ENCODE measurements at regions not wholly inside any gene's neighbourhood (a gene's known extent, or its start where the extent isn't known, plus 50 kb on each side); places are given as distances from the start of the nearest gene placed in this dataset.
"Not testable (repeated sequence)": the region's sequence is repeated elsewhere in the genome, so short reads cannot be mapped to it uniquely, and the experiment has no call there.

DNA sequence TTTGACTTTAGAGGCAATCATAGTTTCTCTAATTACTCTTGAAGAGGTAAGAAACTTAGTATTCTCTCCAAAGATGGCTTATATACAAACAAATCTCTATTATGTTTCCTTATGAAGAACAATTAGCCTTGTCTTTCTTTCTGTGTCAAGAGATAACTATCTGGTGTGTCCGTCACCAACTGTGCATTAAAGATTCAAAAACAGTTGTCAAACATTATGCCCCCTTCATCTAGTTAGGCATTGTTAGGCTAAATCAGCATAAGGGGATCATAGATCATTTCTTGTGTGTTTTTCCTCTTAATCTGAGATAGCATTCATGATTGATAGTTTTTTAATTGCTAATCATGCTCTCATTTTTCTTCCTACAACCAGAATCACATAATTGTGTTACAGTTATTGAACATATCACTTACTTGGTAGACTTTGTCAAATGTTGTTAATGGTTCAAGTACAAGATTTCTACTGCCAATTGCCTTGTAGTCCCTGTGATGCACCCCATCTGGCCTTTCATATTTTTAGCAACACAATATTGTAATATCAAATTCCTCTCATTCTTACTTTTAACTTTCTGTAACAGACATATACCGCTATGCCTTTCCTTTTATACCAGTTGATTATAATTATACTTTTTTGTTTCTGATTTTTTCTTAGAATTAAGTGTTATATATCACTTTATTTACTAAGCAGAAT lies 612.7 kb downstream of the SLITRK6 start:
- no peak for DNase-seq

- no peak for DNase-seq
Observed at GRCh38 chr13:85174291-85174690, 624.9 kb downstream of the SLITRK6 start.

DNA sequence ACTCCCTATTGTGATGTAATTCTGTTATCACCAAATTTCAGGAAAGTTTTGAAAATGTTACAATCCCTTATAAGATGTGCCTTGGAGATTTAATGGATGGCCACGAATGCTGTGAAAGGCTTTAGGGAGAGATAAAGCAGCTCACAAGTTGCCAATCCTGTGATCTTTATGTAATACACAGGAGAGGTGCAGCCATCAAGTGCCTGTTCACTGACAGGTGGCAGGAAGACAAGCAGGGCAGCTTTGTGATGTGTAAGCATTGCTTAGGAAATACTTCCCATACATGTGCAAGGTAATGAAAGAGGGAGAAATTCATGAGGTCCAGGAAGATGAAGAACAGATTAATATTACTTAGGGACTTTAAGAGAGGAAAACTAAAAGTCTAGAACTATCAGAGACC lies 628.8 kb downstream of the SLITRK6 start:
- no peak for DNase-seq

DNA sequence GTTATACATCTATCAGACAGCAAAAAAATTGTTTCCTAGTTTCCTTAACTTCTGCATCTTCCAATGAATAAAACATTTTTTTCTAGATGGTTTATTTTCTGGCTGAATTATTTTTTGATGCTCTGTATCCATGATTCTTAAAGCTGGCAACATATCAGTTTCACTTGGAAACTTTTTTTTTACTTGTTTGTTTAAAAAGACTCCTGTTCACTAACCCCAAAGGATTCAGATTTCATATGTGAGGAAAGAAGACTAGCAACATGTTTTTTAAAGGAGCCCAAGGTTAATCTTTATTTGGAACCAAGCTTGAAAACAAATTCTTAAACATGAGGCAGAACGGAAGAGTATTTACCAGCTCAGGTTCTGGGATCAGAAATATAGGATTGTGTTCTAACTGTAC lies 632.3 kb downstream of the SLITRK6 start:
- no peak for DNase-seq

DNA sequence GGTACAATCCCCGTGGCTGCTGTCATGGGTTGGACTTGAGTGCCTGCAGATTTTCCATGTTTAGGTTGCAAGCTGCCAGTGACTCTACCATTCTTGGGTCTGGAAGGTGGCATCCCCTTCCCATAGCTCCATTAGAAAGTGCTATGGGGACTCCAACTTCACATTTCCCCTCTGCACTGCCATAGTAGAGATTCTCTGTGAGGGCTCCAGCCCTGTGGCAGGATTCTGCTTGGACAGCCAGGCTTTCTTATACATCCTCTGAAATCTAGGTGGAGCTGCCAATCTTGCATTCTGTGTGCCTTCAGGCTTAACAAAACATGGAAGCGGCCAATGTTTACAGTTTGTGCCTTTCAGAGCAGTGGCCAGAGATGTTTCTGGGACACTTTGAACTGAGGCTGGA lies 636.2 kb downstream of the SLITRK6 start:
- DNase-seq: no peak

GRCh38 chr13:85148009-85148408 lies 651.2 kb downstream of the SLITRK6 start:
- no peak for DNase-seq

DNA sequence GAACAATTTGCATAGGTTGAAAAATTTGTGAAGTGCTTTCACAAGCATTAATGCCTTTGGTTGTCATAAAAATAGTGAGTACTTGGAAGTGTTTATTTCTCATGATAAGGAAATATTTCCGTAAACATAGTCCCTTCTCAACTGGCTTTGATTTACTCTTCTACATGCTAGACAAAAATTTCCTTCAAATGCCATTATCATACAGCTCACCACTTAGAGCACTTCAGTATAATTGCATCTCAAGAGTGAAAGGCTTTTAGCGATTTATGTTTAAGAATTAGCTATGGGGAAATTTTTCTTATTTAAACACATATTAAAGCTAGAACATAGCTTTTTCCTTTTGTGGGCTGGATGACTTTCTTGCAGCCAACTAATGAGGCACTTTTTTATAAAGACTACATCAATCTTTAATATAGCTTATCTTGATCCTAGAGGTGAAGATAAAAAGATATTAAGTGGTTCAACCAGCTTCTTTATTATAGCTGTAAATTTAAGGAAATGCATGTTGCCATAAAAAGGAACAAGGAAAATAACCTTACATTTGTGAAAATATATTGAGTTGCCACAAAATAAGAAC lies 656.8 kb downstream of the SLITRK6 start:
- DNase-seq: no peak

DNA sequence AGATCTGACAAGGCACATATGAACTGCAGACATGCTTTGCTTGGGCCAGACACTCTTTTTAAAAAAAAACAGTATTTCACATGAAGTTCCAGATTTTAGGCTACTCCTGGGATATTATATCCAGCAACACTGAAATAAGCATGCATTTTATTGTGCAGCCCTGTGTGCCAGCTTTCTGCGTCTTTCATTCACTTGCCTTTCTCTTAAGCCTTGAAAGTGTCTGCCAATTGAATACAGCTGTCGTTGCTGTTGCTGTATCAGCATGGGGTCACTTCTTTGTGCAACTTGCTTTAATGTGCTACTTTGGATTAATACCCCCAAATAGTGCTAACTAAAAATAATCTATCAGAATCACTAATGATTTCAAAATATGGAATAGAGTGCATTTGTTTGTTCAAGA lies 657.8 kb downstream of the SLITRK6 start:
- DNase-seq: no peak

DNA sequence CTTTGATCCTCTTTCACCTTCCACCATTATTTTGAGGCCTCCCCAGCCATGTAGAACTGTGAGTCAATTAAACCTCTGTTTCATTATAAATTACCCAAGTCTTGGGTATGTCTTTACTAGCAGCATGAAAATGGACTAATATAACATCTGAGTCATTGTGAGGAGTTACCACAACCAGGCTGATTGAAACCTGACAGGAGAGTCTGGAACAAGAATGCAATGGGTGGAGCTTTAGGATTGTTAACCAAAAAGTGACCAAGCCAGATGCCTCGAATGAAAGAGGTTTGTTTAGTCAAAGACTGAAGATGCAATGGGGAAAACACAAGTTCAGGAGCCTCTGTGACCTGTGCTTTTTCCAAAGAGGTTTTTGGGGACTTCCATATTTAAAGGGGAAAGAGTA lies 659.0 kb downstream of the SLITRK6 start:
- DNase-seq: no peak

DNA sequence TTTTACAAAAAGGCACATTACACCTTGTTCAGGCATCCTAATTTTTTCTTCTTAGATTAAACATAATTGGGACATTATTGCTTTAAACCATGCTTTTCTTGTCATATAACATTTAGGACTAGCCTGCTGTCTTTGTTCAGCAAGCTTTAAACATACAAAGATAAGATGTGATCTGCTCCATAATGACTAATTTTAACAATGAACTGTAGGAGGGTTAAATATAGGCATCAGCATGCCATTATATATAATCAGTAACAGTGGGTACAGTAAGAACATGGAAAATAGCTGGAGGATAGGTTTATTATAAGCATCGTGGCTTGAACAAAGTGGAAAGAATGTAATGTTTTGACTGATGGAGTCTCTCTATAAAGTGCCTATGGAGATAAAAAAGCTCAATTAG lies 661.7 kb downstream of the SLITRK6 start:
- no peak for DNase-seq

- DNase-seq: no peak
Observed at GRCh38 chr13:85132986-85133385, 666.2 kb downstream of the SLITRK6 start.

DNA sequence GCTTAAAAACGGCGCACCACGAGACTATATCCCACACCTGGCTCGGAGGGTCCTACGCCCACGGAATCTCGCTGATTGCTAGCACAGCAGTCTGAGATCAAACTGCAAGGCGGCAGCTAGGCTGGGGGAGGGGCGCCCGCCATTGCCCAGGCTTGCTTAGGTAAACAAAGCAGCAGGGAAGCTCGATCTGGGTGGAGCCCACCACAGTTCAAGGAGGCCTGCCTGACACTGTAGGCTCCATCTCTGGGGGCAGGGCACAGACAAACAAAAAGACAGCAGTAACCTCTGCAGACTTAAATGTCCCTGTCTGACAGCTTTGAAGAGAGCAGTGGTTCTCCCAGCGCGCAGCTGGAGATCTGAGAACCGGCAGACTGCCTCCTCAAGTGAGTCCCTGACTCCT lies 675.7 kb downstream of the SLITRK6 start:
- not testable (repeated sequence) for DNase-seq

- no peak for DNase-seq
Observed at GRCh38 chr13:85108356-85108755, 690.9 kb downstream of the SLITRK6 start.

- no peak for DNase-seq
Observed at GRCh38 chr13:85099245-85099644, 700.0 kb downstream of the SLITRK6 start.

- no peak for DNase-seq
Observed at GRCh38 chr13:85095418-85096272, 703.6 kb downstream of the SLITRK6 start.

GRCh38 chr13:85093808-85094207 lies 705.4 kb downstream of the SLITRK6 start:
- no peak for DNase-seq

DNA sequence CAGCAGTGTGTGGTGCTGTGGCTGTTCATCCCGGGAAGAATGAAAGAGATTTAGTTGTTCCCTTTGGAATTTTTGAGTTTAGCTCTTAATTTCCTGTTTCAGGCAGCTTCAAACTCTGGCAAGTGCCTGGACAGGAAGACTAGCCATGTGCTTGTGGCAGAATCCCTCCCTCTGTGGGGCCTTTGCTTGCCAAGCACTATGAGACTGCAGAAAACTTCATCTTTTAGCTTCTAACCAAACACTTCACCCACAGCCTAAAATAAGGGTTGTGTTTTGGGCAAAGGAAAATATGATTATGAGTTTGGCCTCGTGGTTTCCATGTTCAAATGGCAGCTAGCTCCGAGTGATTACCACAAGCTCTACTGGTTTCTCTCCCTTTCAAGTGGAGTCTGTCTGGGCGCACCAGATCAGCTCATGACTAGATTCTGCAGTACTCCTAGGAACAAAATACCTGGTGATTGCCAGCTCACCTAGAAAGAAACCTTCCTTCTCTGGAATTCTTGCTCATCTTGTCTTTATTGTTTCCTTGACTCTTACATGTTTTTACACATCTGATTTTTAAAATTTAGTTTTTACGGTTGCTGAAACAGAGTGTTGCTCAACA lies 707.5 kb downstream of the SLITRK6 start:
- no peak for DNase-seq

DNA sequence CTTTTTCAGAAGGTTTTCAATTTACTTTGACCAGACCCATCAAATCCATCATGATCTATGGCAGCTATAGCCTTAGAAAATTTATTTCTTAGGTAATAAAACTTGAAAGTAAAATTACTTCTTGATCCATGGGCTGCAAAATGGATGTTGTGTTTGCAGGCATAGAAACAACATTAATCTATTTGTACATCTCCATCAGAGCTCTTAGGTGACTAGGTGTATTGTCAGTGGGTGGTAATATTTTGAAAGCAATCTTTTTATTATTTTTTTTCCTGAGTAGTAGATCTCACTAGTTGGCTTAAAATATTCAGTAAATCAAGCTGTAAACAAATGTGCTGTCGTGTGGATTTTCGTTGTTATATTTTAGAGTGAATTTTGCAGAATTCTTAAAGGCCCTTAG lies 710.0 kb downstream of the SLITRK6 start:
- no peak for DNase-seq

- no peak for DNase-seq
Observed at GRCh38 chr13:85080691-85081090, 718.5 kb downstream of the SLITRK6 start.

DNA sequence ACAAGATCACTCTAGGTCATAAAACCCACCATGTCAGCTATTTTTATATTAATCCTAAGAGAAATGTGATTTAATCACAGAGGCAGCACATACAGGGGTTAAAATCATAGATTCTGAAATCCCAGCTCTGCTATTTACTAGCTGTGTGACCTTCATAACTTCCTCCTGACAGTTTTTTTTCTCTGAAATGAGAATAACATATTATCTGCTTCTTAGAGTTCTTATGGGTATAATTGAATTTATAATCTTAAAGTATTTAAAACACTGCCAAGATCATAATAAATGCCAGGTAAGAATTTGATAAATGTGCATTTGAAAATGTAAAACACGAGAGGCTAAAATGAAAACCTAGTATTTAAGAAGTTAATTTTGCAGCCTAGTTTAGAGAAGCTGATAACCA lies 722.9 kb downstream of the SLITRK6 start:
- no peak for DNase-seq

DNA sequence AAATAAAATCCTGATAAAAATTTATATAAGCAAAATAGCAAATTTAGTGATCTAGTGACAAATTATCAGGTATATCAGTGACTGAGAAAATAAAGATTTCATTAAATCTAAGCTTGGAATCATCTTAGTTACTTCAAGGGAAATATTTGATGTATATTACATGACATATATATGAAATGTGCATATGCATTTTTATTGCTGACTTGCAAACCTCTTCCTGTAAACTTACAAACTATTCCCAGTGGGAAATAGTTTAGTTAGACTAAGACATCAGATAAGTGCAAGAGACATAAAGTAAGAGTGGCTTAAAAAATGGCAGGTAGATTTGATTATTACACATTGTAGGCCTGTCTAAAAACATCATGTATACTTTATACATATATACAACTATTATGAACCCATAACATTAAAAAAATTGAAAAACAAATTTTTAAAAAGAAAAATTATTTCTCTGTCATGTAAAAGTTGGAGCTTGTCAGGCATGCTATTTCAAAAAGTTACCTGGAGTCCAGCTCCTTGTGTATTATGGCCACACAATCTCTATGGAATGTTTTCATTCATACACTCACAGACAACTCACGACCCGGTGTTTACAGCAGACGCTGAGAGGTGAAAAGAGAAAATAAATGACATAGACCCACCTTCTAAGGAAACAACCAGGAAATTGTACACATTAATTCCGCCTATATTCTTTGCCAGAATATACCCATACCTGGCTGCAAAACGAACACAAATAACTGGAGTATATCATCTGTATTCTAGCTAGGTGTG lies 724.5 kb downstream of the SLITRK6 start:
- no peak for DNase-seq

DNA sequence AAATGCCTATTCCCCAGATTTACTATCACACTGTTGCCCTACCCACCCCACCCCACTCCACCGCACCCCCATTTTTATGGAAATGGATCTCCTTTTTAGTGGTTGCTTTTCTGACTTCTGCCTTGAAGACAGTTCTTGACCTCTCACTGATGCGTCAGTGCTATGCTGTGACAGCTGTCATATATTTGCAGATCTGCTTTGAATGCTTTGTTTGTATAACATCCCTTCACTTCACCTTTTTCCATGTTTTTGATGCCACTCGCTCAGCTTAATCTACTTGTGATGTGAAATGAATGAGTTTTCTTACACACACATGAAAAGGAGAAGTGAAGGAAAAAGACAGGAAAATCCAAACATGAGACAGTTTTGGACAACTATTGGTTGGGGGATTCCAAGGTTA lies 731.0 kb downstream of the SLITRK6 start:
- DNase-seq: no peak

GRCh38 chr13:85040215-85040614 lies 759.0 kb downstream of the SLITRK6 start:
- no peak for DNase-seq
